ENCODE measurements at regions not wholly inside any gene's neighbourhood (a gene's known extent, or its start where the extent isn't known, plus 50 kb on each side); places are given as distances from the start of the nearest gene placed in this dataset.

GRCh38 chr1:244780311-244780710, 55.1 kb upstream of the COX20 start:
- H3K9ac ChIP-seq (ENCODE audit: insufficient read depth in 1 of 2, low read length in 2 of 2), result no peak overlapping the region
- no peaks in the 10 kb centered on the region for H3K36me3 ChIP-seq (ENCODE audit: control insufficient read depth in 4 of 4, insufficient read depth in 4 of 4, low read length in 4 of 4)
- H3K4me1 ChIP-seq (ENCODE audit: control insufficient read depth in 5 of 5, insufficient read depth in 5 of 5, low read length in 5 of 5), result no peaks in the 10 kb centered on the region
- DNase-seq, result no peak
- H3K27ac ChIP-seq (ENCODE audit: low read depth in 1 of 2, low read length in 1 of 2), result no peak overlapping the region
- H3K27me3 ChIP-seq (ENCODE audit: control insufficient read depth in 3 of 3, insufficient read depth in 3 of 3, low read length in 2 of 3), result no peaks in the 10 kb centered on the region
- 88 to 93% methylated on average over 16 of the region's 16 CpGs for WGBS, 2 donors
- TF ChIP-seq CTCF (IDR thresholded peaks at IDR 0.05; ENCODE audit: control extremely low read depth, extremely low read depth), result no peak
- H3K9me3 ChIP-seq (ENCODE audit: control insufficient read depth in 4 of 4, insufficient read depth in 3 of 4, low read length in 3 of 4), result peaks cover 0 to 2% (median 0%) of the 10 kb centered on the region in 4 donors
- H3K4me3 ChIP-seq, result no peak overlapping the region
- ATAC-seq (ENCODE audit: insufficient read depth, low FRiP score), result no peak

- DNase-seq (no peak), ATAC-seq (ENCODE audit: insufficient read depth, low FRiP score) (no peak)
- no peaks in the 10 kb centered on the region for H3K36me3 ChIP-seq (ENCODE audit: control insufficient read depth in 4 of 4, insufficient read depth in 4 of 4, low read length in 4 of 4)
- H3K4me1 ChIP-seq (ENCODE audit: control insufficient read depth in 5 of 5, insufficient read depth in 5 of 5, low read length in 5 of 5), result no peaks in the 10 kb centered on the region
- 79 to 81% methylated on average over 3 of the region's 3 CpGs for WGBS, 2 donors
- no peak for TF ChIP-seq CTCF (IDR thresholded peaks at IDR 0.05; ENCODE audit: control extremely low read depth, extremely low read depth)
- H3K27ac ChIP-seq (ENCODE audit: low read depth in 1 of 2, low read length in 1 of 2), result no peak overlapping the region
- no peak overlapping the region for H3K4me3 ChIP-seq
- H3K9ac ChIP-seq (ENCODE audit: insufficient read depth in 1 of 2, low read length in 2 of 2), result no peak overlapping the region
- H3K9me3 ChIP-seq (ENCODE audit: control insufficient read depth in 4 of 4, insufficient read depth in 3 of 4, low read length in 3 of 4), result peaks cover 0 to 2% (median 0%) of the 10 kb centered on the region in 4 donors
- H3K27me3 ChIP-seq (ENCODE audit: control insufficient read depth in 3 of 3, insufficient read depth in 3 of 3, low read length in 2 of 3), result no peaks in the 10 kb centered on the region
Observed at GRCh38 chr1:244782056-244782455, 53.4 kb upstream of the COX20 start.

GRCh38 chr1:244783138-244783537, 52.3 kb upstream of the COX20 start:
- WGBS, 2 donors, result 95 to 98% methylated on average over 15 of the region's 15 CpGs
- H3K36me3 ChIP-seq (ENCODE audit: control insufficient read depth in 4 of 4, insufficient read depth in 4 of 4, low read length in 4 of 4), result no peaks in the 10 kb centered on the region
- H3K27me3 ChIP-seq (ENCODE audit: control insufficient read depth in 3 of 3, insufficient read depth in 3 of 3, low read length in 2 of 3), result no peaks in the 10 kb centered on the region
- no peak overlapping the region for H3K4me3 ChIP-seq
- no peak for TF ChIP-seq CTCF (IDR thresholded peaks at IDR 0.05; ENCODE audit: control extremely low read depth, extremely low read depth)
- ATAC-seq (ENCODE audit: insufficient read depth, low FRiP score) (no peak), DNase-seq (no peak)
- H3K9ac ChIP-seq (ENCODE audit: insufficient read depth in 1 of 2, low read length in 2 of 2), result no peak overlapping the region
- H3K9me3 ChIP-seq (ENCODE audit: control insufficient read depth in 4 of 4, insufficient read depth in 3 of 4, low read length in 3 of 4), result peaks cover 0 to 2% (median 0%) of the 10 kb centered on the region in 4 donors
- no peaks in the 10 kb centered on the region for H3K4me1 ChIP-seq (ENCODE audit: control insufficient read depth in 5 of 5, insufficient read depth in 5 of 5, low read length in 5 of 5)
- no peak overlapping the region for H3K27ac ChIP-seq (ENCODE audit: low read depth in 1 of 2, low read length in 1 of 2)

All from lung (tissue), 11 donors.